H1 (cell line): ENCODE measurements at regions not wholly inside any gene's neighbourhood (a gene's known extent, or its start where the extent isn't known, plus 50 kb on each side); places are given as distances from the start of the nearest gene placed in this dataset.

Experiments
- BCL11A ChIP-seq, 2 experiments: IDR thresholded peaks; one replicate each; pipeline ENCODE4 v1.6.1; 2011; ENCODE audit warnings: low read depth in 2 of 2, low read length in 2 of 2, mild to moderate bottlenecking in 2 of 2
- CTCF ChIP-seq, 3 experiments: IDR thresholded peaks; 1 replicate in 2 of 3; 2 replicates in 1 of 3; pipeline versions ENCODE4 v1.5.1 to v1.6.1; 2011; ENCODE audit warnings: low read length in 3 of 3, mild to moderate bottlenecking in 3 of 3, inconsistent platforms in 2 of 3, low read depth in 1 of 3, moderate library complexity in 1 of 3; ENCODE audit not compliant: insufficient read depth in 1 of 3; ENCODE audit errors: control extremely low read depth in 1 of 3
- EGR1 ChIP-seq: IDR thresholded peaks from 2 replicates; pipeline ENCODE4 v1.6.1; 2011; ENCODE audit warnings: low read depth, low read length, borderline replicate concordance

GRCh38 chr15:69578787-69579583 lies 126.4 kb downstream of the RPLP1 start (continued):
- TF ChIP-seq CTCF (IDR thresholded peaks at IDR 0.05; ENCODE audit: control extremely low read depth in 1 of 3, insufficient read depth in 1 of 3, low read depth in 1 of 3, low read length in 3 of 3) (no peak), BCL11A (IDR thresholded peaks at IDR 0.05; ENCODE audit: low read depth in 2 of 2, low read length in 2 of 2) (no peak), EGR1 (no peak)
- TF ChIP-seq, all 59 proteins: peak for 0
